Lower lobe of right lung (tissue), 2 donors: ENCODE measurements at regions not wholly inside any gene's neighbourhood (a gene's known extent, or its start where the extent isn't known, plus 50 kb on each side); places are given as distances from the start of the nearest gene placed in this dataset.

Source experiments
- ATAC-seq, 2 donors: fragments of 200-7000 bp; cut with Tn5 transposase; one replicate each; pipeline ENCODE4 v1.9.1; 2020 to 2022; ENCODE audit warnings: mild to moderate bottlenecking in 2 of 2, moderate library complexity in 2 of 2
- DNase-seq: peaks from one replicate; pipeline ENCODE4 v3.0.0-alpha.2; 2020
- H3K27ac ChIP-seq: fragments of 200-600 bp; one replicate; pipeline ENCODE4 v1.8.0; 2022
- H3K27me3 ChIP-seq: fragments of 200-600 bp; one replicate; pipeline ENCODE4 v1.8.0; 2022; ENCODE audit warnings: low read depth
- H3K36me3 ChIP-seq: fragments of 200-600 bp; one replicate; pipeline ENCODE4 v1.8.0; 2022; ENCODE audit warnings: mild to moderate bottlenecking
- H3K4me1 ChIP-seq: fragments of 200-600 bp; one replicate; pipeline ENCODE4 v1.8.0; 2022
- H3K4me3 ChIP-seq: fragments of 200-600 bp; one replicate; pipeline ENCODE4 v1.8.0; 2022; ENCODE audit warnings: mild to moderate bottlenecking
- H3K9me3 ChIP-seq: fragments of 200-600 bp; one replicate; pipeline ENCODE4 v1.8.0; 2022
- intact Hi-C: fragments of 100-400 bp; cut with DNase I; formaldehyde crosslinking; loops from one replicate; pipeline ENCODE4 v1.11.0; 2022
- TF ChIP-seq, protein P1 (sequence below): fragments of 200-600 bp; IDR thresholded peaks from one replicate; pipeline ENCODE4 v1.8.0; 2022; ENCODE audit warnings: antibody characterized with exemption, mild to moderate bottlenecking
- donor health status: DM: no; HTN: yes; CAD: no; lungs with severe emphysema.

DNA sequence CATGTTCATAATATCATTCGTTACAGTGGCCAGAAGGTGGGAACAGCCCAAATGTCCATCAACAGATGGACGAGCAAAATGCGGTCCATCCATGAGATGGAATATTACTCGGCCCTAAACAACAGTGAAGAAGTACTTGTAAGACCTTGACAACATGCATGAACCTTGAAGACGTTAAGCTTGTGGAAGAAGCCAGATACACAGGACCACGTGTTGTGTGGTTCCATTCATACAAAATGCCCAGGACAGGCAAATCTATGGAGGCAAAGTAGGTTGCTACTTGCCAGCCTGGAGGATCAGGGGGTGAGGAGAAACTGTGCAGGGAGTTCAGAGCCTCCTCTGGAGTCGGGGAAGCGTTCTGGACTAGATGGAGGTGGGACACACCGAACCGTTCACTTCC, 207.1 kb downstream of the ERMARD start:
- Histone ChIP-seq H3K9me3 (no peaks in the 10 kb centered on the region), H3K27me3 (peaks cover 38% of the 10 kb centered on the region), H3K27ac (no peak overlapping the region), H3K36me3 (no peaks in the 10 kb centered on the region), H3K4me1 (peaks cover 20% of the 10 kb centered on the region), H3K4me3 (no peak overlapping the region)
- TF ChIP-seq, protein P1, sequence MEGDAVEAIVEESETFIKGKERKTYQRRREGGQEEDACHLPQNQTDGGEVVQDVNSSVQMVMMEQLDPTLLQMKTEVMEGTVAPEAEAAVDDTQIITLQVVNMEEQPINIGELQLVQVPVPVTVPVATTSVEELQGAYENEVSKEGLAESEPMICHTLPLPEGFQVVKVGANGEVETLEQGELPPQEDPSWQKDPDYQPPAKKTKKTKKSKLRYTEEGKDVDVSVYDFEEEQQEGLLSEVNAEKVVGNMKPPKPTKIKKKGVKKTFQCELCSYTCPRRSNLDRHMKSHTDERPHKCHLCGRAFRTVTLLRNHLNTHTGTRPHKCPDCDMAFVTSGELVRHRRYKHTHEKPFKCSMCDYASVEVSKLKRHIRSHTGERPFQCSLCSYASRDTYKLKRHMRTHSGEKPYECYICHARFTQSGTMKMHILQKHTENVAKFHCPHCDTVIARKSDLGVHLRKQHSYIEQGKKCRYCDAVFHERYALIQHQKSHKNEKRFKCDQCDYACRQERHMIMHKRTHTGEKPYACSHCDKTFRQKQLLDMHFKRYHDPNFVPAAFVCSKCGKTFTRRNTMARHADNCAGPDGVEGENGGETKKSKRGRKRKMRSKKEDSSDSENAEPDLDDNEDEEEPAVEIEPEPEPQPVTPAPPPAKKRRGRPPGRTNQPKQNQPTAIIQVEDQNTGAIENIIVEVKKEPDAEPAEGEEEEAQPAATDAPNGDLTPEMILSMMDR: no peak
- intact Hi-C loops: no loop called here
- no peak for ATAC-seq
- no peak for DNase-seq

DNA sequence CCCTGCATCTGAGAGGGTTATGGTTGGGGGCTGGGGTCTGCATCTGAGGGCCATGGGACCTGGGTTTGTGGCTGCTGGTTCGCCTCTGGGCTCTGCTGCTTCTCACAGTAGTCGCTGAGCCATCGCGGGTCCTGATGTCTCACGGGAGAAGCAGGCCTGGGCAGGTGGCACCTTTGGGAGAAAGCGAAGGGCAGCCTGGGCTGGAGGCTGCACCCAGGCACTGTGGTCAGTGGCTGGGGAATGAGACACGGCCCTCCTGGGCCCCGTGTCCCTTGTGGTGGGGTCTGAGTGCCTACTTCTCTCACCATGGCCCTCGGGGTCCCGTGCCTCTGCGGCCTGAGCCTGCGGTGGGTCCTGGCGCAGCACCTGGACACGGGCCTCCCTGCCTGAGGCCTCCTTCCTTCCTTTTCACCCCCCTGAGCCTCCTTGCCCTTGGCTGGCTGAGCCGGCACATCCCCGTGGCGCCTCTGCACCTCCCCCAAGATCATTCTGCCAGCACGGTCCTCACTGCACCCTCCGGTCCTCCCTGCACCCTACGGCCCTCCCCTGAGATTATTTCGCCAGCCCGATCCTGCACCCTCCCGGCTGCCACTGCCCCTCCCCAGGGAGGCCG, 206.0 kb downstream of the ERMARD start:
- TF ChIP-seq, protein P1: no peak
- Histone ChIP-seq H3K27ac (no peak overlapping the region), H3K4me3 (no peak overlapping the region), H3K9me3 (no peaks in the 10 kb centered on the region), H3K36me3 (no peaks in the 10 kb centered on the region), H3K27me3 (peaks cover 31% of the 10 kb centered on the region), H3K4me1 (peaks cover 19% of the 10 kb centered on the region)
- intact Hi-C loops: no loop called here
- DNase-seq: no peak
- no peak for ATAC-seq

- peaks cover 14% of the 10 kb centered on the region for H3K4me1 ChIP-seq
- TF ChIP-seq, protein P1: no peak
- no peak overlapping the region for H3K4me3 ChIP-seq
- intact Hi-C loops: no loop called here
- H3K9me3 ChIP-seq: no peaks in the 10 kb centered on the region
- H3K27ac ChIP-seq: no peak overlapping the region
- H3K36me3 ChIP-seq: no peaks in the 10 kb centered on the region
- ATAC-seq: no peak
- no peak for DNase-seq
- H3K27me3 ChIP-seq: peaks cover 23% of the 10 kb centered on the region
These were observed 205.2 kb downstream of the ERMARD start for GRCh38 chr6:169956580-169956979.

DNA sequence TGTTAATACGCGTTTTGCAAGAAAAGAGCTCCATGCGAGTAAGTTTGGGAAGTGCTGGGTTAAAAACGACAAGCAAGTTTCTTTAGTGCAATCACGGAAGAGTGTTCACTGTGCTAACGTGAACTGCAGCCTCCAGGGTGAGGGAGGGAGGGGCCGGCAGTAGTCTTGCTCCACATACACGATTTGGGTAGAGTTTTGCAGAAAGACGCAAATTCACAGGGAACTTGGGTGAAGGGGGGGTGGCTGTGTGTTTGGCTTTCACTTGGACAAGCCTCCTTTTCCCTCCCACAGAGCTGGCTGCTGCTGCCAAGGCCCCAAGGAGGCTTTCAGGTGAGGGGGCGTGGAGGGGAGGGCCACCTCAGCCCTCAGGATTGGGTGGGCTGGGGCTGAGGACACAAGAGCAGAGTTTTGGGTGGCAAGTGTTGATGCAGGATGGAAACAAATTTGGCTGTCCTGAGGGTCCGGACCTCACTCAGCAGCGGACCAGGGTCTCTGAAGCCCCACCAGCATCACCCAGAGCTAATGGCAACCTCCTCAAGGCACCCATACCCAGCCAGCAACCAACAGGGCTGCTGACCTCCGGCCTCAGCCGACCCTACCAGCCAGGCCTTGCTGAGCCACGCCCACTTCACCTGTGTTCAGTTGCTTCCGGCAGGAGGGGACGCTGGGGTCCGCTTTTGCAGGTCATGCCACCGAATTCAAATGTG, 204.5 kb downstream of the ERMARD start:
- no peak overlapping the region for H3K4me3 ChIP-seq
- no peaks in the 10 kb centered on the region for H3K9me3 ChIP-seq
- no peak overlapping the region for H3K27ac ChIP-seq
- H3K4me1 ChIP-seq: peaks cover 14% of the 10 kb centered on the region
- peaks cover 18% of the 10 kb centered on the region for H3K27me3 ChIP-seq
- H3K36me3 ChIP-seq: no peaks in the 10 kb centered on the region
- DNase-seq (no peak), ATAC-seq (no peak)
- intact Hi-C loops: no loop called here
- TF ChIP-seq, protein P1: no peak

- DNase-seq: no peak
- H3K9me3 ChIP-seq: no peaks in the 10 kb centered on the region
- TF ChIP-seq, protein P1: no peak
- peaks cover 8% of the 10 kb centered on the region for H3K27me3 ChIP-seq
- no peak for ATAC-seq
- H3K4me1 ChIP-seq: peaks cover 11% of the 10 kb centered on the region
- no peaks in the 10 kb centered on the region for H3K36me3 ChIP-seq
- H3K4me3 ChIP-seq: no peak overlapping the region
- no peak overlapping the region for H3K27ac ChIP-seq
- intact Hi-C loops: no loop called here
These were observed 203.6 kb downstream of the ERMARD start for GRCh38 chr6:169954977-169955376.
